ENCODE measurements at regions not wholly inside any gene's neighbourhood (a gene's known extent, or its start where the extent isn't known, plus 50 kb on each side); places are given as distances from the start of the nearest gene placed in this dataset.

DNA sequence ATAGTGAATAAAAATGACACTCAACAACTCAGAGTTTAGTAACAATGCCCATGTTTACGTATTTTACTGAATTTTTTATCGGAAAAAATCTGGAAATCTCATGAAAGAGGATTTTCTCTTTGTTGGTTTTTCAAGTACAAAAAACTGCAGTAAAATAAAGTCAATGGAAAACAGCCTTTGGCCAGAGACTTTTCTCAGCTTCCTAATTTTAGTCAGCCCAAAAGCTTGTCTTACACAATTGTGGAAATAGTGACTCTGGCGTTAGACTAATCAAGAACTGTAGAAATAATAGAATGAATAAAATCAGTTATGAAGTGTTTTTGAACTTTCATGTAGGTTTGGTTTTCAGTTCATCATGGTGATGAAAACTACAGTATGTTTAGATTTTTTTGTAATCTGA lies 234.7 kb downstream of the DKK2 start:
- TF ChIP-seq GATA2 (IDR thresholded peaks at IDR 0.05; ENCODE audit: low read depth, low read length), result no peak
- TF ChIP-seq GATA3 (IDR thresholded peaks at IDR 0.05; ENCODE audit: low read depth, low read length), result no peak

DNA sequence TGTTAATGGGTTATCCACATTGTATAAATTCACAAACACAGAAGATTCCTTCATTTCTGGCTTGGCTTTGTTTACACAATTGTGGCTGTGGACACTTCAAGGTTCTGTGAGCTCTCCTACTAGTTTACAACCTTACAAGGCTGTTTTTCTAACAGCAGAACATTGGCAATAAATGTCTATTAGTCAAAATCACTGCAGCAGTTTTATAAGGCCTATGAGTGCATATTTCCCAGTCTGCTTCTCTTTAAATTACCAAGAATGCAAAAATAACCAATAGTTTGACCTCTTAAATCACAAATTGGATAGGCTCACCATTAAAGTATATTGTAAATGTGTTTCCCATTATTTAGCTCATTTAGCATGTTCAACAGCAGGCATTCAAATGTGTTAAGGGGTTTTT lies 239.2 kb downstream of the DKK2 start:
- TF ChIP-seq GATA2 (IDR thresholded peaks at IDR 0.05; ENCODE audit: low read depth, low read length) (no peak), GATA3 (IDR thresholded peaks at IDR 0.05; ENCODE audit: low read depth, low read length) (no peak)

DNA sequence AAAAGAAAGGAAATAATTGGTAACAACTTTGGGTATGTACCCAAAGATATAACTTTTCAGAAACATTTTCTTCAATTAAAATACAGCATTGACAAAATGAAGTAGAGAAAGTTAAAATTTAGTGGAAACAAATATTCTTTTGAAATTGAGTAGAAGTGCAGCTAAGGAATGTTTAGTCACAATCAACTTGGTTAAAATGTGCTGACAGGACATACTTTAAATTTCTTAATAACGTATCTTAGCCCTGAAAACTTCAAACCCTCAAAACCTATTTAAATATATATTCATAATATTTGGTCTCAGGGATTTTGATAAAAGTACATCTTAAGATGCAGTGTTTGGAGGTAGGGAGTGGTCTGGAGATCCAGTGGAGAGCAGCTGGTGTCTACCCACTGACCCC lies 240.8 kb downstream of the DKK2 start:
- no peak for TF ChIP-seq GATA2 (IDR thresholded peaks at IDR 0.05; ENCODE audit: low read depth, low read length)
- no peak for TF ChIP-seq GATA3 (IDR thresholded peaks at IDR 0.05; ENCODE audit: low read depth, low read length)

DNA sequence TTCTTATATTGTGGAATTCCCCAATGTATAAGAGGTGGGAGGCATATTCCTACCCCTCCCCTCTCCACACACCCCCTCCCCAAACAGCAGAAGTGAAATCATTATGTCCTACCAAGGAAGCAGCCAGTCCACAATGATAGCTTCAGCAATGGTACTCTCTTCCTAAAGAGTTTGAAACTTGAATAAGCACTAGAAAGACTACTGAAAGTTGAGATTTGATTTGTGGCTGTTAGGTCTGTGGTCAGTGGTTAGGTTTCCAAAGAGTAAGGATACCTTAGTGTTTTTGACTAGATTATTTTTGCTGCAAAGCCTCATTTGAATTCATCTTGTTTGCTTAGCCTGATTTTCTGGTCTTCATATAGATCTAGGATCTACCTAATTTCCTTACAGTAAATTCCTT lies 242.2 kb downstream of the DKK2 start:
- TF ChIP-seq GATA2 (IDR thresholded peaks at IDR 0.05; ENCODE audit: low read depth, low read length) (no peak), GATA3 (IDR thresholded peaks at IDR 0.05; ENCODE audit: low read depth, low read length) (no peak)

DNA sequence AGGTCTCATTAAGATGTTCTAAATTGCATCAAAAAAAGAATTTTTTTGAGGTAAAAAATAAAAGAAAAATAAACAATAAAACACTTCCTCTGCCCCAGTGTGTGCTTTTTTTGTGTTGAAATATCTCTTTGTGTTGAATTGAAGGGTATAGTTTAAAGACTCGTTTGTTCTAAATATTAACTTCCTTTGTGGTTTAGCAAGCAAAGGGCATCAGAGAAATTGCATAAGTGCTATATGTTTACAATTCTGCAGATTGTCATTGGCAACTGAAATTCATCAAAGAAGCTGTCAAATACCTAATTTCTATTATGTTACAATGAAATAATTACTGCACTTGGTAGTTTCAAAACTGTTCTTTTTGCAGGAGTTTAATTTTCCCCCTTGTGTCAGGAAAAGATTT lies 260.5 kb downstream of the DKK2 start:
- TF ChIP-seq GATA2 (IDR thresholded peaks at IDR 0.05; ENCODE audit: low read depth, low read length) (no peak), GATA3 (IDR thresholded peaks at IDR 0.05; ENCODE audit: low read depth, low read length) (no peak)

DNA sequence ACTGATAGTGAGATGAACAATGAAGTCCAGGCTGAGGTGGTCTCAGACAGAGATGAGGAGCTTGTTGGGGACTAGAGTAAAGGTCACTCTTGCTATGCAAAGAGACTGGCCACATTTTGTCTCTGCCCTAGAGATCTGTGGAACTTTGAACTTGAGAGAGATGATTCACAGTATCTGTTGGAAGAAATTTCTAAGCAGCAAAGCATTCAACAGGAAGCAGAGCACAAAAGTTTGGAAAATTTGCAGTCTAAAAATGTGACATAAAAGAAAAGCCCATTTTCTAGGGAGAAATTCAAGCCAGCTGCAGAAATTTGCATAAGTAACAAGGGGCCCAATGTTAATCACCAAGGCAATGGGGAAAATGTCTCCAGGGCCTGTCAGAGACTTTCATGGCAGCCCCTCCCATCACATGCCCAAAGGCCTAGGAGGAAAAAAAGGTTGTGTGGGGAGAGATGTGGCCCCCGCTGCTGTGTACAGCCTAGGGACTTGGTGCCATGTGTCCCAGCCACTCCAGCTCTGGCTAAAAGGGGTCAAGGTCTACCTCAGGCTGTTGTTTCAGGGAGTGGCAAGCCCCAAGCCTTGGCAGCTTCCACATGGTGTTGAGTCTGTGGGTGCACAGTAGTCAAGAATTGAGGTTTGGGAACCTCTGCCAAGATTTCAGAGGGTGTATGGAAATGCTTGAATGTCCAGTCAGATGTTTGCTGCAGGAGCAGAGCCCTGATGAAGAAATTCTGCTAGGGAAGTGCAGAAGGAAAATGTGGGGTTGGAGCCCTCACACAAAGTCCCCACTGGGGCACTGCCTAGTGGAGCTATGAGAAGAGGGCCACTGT lies 262.8 kb downstream of the DKK2 start:
- TF ChIP-seq GATA2 (IDR thresholded peaks at IDR 0.05; ENCODE audit: low read depth, low read length), result no peak
- no peak for TF ChIP-seq GATA3 (IDR thresholded peaks at IDR 0.05; ENCODE audit: low read depth, low read length)

DNA sequence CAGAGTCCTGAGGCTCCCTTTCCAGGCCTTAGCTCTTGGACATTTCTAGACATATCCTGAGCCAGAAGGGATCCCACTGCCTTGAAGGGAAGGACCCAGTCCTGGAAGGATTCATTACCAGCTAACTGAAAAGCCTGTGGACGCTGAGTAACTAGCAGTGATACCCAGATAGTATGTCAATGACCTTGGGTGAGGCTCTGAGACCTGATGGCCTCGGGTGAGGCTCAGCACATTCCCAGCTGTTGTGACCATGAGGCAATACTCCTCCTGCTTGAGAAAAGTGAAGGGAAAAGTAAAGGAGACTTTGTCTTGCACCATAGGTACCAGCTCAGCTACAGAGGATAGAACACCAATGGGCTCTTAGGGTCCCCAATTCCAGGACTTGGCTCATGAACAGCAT lies 268.1 kb downstream of the DKK2 start:
- TF ChIP-seq GATA2 (IDR thresholded peaks at IDR 0.05; ENCODE audit: low read depth, low read length), result no peak

DNA sequence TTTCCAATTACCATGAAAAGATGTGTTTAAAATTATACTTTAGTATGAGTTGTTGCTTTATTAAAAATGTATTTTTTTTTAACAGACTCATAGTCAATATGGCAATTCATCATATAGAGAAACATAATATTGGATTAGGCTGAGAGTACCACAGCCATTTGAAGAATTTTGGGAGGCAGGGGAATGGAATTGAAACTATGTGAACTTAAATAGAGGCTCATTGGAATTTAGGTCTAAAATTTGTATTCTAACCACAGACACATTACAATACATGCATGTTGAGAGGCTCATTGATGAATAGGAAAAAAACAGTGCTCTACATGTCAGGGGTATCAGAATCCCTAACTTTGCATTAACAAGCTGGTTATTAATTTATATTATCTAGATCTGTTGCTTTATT lies 269.6 kb downstream of the DKK2 start:
- TF ChIP-seq GATA3 (IDR thresholded peaks at IDR 0.05; ENCODE audit: low read depth, low read length), result no peak
- TF ChIP-seq GATA2 (IDR thresholded peaks at IDR 0.05; ENCODE audit: low read depth, low read length), result no peak

DNA sequence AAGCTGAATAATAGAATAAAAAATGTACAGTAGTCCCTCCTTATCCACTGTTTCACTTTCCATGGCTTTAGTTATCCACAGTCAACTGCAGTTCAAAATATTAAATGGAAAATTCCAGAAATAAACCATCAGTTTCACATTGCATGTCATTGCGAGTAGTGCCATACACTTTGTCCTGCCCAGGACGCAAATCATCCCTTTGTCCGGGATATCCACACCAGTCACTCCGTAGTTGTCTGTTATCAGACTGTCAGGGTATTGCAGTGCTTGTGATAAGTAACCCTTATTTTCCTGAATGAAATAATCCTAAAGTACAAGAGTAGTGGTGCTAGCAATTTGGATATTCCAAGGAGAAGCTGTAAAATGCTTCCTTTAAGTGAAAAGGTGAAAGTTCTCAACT lies 271.3 kb downstream of the DKK2 start:
- TF ChIP-seq GATA3 (IDR thresholded peaks at IDR 0.05; ENCODE audit: low read depth, low read length) (no peak), GATA2 (IDR thresholded peaks at IDR 0.05; ENCODE audit: low read depth, low read length) (no peak)

DNA sequence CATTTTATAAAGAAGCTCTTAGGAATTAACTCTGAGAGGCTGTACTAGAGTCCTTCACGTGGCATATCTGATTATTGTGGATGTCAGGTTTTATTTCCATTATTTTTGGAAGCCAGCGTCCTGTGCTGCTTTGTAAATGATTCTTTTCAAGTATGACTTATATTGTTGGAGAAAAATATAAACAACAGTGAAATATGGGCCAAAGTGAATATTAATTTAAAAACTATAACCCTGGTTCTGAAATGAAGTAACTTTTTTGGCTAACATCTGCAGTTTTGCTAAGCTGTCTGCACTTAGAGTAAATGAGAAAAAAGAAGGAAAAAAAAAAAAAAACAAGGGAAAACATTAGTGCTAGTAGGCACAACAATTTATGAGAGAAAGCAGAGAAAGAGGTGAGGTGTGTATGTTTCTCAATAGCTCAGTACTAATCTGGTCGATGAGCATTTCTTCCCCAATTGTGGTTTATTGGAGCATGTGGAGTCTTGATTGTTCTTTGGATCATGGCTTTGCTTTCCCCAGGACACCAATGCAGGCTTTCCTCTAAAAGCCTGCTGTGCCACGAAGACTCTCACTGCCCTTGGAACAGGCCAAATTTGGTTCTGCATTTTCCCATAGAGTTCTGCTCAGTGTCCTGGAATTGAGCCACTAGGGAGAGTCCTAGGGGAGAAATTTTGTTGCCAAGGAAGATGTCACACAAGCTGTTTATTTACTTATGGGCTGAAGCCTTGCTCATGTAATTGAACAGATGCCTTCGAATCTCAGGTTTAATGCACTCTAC lies 273.3 kb downstream of the DKK2 start:
- TF ChIP-seq GATA3 (IDR thresholded peaks at IDR 0.05; ENCODE audit: low read depth, low read length), result no peak
- no peak for TF ChIP-seq GATA2 (IDR thresholded peaks at IDR 0.05; ENCODE audit: low read depth, low read length)

DNA sequence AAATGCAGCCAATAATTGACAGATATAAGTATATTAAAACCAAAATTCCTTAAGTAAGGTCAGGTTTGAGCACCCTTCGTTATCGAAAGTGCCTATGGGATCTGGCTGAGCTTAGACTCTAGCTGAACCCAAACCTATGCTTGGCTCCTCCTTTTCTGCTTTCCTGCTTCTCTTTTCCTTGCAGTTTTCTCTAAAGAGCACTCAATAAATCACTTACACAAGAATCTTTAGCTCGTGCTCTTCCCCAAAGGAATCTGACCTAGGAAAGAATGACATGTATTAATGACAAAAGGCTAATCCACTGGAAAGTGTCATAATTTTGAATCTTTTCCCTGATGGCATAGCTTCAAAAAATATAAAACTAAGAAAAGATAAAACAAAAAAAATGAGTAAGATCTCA lies 282.7 kb downstream of the DKK2 start:
- no peak for TF ChIP-seq GATA2 (IDR thresholded peaks at IDR 0.05; ENCODE audit: low read depth, low read length)
- TF ChIP-seq GATA3 (IDR thresholded peaks at IDR 0.05; ENCODE audit: low read depth, low read length), result no peak

DNA sequence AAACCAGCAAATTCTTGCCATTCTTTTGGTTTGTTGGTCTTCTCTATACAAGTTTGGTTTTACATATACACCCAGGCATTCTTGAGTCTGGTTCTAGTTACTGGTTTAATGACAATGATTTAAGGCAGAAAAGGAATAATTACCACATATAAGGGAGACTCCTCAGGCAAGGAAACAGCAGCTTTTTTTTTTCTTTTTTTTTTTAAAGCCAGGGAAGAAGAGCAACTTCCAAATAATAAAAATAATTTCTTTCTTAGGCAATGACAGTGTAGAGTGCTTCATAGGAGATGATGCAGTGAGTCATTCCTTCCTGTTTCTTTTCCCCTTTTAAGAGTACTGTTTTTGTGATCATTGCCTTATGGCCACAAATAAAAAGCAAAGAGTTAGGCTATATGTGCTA lies 289.7 kb downstream of the DKK2 start:
- TF ChIP-seq GATA3 (IDR thresholded peaks at IDR 0.05; ENCODE audit: low read depth, low read length) (no peak), GATA2 (IDR thresholded peaks at IDR 0.05; ENCODE audit: low read depth, low read length) (no peak)

DNA sequence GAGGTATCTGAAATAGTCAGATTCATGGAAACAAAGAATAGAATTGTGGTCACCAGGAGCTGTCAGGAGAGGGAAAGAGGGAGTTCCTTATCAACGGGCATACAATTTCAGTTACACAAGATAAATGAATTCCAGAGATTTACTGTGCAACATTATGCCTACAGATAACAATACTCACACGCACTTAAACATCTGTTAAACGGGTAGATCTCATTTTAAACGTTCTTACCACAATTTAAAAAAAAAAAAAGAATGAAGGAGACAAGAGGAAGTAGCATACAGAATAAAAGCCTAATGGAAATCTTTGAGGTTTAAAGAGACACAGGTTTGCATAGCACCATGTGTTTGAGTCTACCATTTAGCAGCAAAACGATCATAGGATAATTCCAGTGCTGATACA lies 298.0 kb downstream of the DKK2 start:
- TF ChIP-seq GATA3 (IDR thresholded peaks at IDR 0.05; ENCODE audit: low read depth, low read length), result no peak
- no peak for TF ChIP-seq GATA2 (IDR thresholded peaks at IDR 0.05; ENCODE audit: low read depth, low read length)

DNA sequence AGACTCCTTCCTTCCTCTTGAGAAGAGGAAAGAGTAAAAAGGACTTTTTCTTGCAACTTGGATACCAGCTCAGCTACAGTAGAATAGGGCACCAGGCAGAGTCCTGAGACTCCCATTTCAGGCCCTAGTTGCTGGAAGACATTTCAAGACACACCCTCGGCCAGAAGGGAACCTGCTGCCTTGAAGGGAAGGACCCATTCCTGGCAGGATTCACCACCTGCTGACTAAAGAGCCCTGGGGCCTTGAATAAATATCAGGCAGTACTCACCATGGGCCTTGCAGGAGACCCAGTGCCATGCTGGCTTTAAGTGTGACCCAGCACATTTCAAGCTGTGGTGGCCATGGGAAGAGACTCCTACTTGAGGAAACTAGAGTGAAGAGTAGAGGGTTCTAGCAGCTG lies 317.6 kb downstream of the DKK2 start:
- TF ChIP-seq GATA3 (IDR thresholded peaks at IDR 0.05; ENCODE audit: low read depth, low read length), result no peak
- TF ChIP-seq GATA2 (IDR thresholded peaks at IDR 0.05; ENCODE audit: low read depth, low read length), result no peak

DNA sequence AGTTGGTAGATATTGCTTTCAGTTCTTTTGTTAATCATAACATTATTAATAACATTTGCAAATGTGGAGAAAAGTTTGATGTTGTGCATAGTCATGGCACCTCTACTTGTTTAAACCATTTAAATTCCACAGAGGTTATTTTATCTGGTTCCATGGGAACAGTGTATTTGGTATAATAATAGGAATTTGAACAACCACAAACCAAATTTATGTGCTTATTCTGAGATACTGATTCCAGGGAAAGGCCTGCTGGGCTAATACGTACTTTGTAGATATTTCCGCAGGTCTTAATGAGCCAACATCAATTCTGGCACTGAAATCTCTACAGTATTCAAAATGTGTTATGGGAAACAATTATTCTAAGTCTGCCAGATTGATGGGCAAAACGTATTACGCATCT lies 319.0 kb downstream of the DKK2 start:
- TF ChIP-seq GATA2 (IDR thresholded peaks at IDR 0.05; ENCODE audit: low read depth, low read length) (no peak), GATA3 (IDR thresholded peaks at IDR 0.05; ENCODE audit: low read depth, low read length) (no peak)

Measured in SH-SY5Y (cell line).